Activated gamma-delta T cell treated with anti-CD3 and anti-CD28 coated beads, Interleukin-2, amount 50 U/mL, for 16 hours (primary cell): ENCODE measurements at regions not wholly inside any gene's neighbourhood (a gene's known extent, or its start where the extent isn't known, plus 50 kb on each side); places are given as distances from the start of the nearest gene placed in this dataset.
"Not testable (repeated sequence)": the region's sequence is repeated elsewhere in the genome, so short reads cannot be mapped to it uniquely, and the experiment has no call there.

Experiments used
- DNase-seq: peaks from one replicate; pipeline ENCODE4 v3.0.0-alpha.2; 2020; ENCODE audit warnings: low read depth

DNA sequence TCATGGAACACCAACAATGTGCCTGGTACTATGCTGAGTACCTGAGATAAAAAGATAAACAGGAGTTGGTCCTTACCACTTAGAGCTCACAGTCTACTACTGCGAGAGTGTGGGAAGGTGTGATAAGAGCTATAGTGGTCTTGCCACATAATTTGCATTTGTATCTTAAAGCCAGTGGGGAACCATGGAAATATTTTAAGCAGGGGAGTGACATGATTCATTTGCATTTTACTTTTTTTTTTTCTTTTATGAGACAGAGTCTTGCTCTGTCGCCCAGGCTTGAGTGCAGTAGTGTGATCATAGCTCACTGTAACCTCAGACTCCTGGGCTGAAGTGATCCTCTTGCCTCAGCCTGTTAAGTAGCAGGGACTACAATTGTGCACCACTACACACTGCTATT lies 54.2 kb upstream of the FAM72C start:
- not testable (repeated sequence) for DNase-seq

DNA sequence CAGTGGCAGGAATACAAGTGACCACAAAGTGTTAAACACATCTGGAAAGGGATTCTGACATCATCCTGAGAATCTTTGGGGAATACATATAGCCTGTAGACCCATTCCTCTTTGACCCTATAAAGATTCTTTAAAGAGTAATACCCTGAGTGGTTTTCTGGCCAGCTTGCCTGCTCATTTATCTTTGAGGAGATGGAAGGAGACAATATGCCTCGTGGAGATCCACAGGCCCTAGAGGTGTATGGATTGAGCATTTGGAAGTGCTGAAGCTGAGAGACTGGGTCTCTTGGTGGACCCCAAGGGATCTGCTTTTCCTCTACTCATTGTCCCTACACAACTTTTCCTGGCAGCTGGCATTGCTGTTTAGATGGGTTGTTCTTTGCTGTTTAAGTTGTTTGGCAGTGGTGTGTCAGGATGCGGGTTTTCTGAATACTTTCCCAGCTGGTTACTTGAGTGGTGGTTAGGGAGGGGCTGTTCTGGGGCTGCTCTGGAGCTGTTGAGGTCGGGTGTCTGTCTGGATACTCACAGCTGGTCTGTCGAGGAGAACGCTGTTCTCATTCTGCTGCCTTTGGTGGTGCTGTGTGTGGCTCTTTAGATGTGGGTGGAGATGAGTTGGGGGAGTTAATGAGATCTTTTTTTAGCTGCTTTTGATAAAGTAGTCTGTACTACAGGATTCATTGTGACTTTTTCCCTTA lies 50.1 kb upstream of the FAM72C start:
- DNase-seq: not testable (repeated sequence)
